Tibial artery (tissue), 4 donors: ENCODE measurements at regions not wholly inside any gene's neighbourhood (a gene's known extent, or its start where the extent isn't known, plus 50 kb on each side); places are given as distances from the start of the nearest gene placed in this dataset.
"Not testable (repeated sequence)": the region's sequence is repeated elsewhere in the genome, so short reads cannot be mapped to it uniquely, and the experiment has no call there.

ENCODE experiments used
- DNase-seq, 2 donors: peaks; one replicate each; pipeline ENCODE4 v3.0.0-alpha.2; 2019
- H3K27ac ChIP-seq, 2 donors: fragments of 200-600 bp; sonication (generic) in 1 of 2; 1 replicate in 1 of 2; 2 replicates in 1 of 2; pipeline ENCODE4 v1.5.1; 2018 to 2019; ENCODE audit warnings: mild to moderate bottlenecking in 1 of 2
- H3K27me3 ChIP-seq, 2 donors: fragments of 200-600 bp; sonication (generic) in 1 of 2; one replicate each; pipeline versions ENCODE4 v1.5.1 to v1.6.0; 2016 to 2019
- H3K36me3 ChIP-seq, 3 donors: fragments of 200-600 bp; sonication (generic) in 2 of 3; one replicate each; pipeline ENCODE4 v1.5.1; 2016 to 2019; ENCODE audit warnings: mild to moderate bottlenecking in 2 of 3
- H3K4me1 ChIP-seq, 4 donors: fragments of 200-600 bp; sonication (generic) in 2 of 4; 1 replicate in 3 of 4; 2 replicates in 1 of 4; pipeline ENCODE4 v1.5.1; 2016 to 2019
- H3K4me3 ChIP-seq, 2 donors: fragments of 200-600 bp; sonication (generic) in 1 of 2; 1 replicate in 1 of 2; 2 replicates in 1 of 2; pipeline ENCODE4 v1.5.1; 2018 to 2019; ENCODE audit warnings: mild to moderate bottlenecking in 2 of 2
- H3K9me3 ChIP-seq, 3 donors: fragments of 200-600 bp; sonication (generic) in 1 of 3; one replicate each; pipeline ENCODE4 v1.5.1; 2016 to 2019
- CTCF ChIP-seq, 2 experiments: fragments of 200-600 bp in 1 of 2; fragments of 450-650 bp in 1 of 2; IDR thresholded peaks; one replicate each; pipeline ENCODE4 v1.5.1; 2017 to 2019; ENCODE audit warnings: antibody characterized with exemption in 2 of 2, mild to moderate bottlenecking in 1 of 2, moderate library complexity in 1 of 2
- intact Hi-C: fragments of 100-400 bp; cut with DNase I; formaldehyde crosslinking; loops from one replicate; pipeline ENCODE4 v1.15.0; 2023; ENCODE audit warnings: low total_unique reads

- TF ChIP-seq CTCF (IDR thresholded peaks at IDR 0.05): no peak
- Histone ChIP-seq H3K4me3 (no peak overlapping the region), H3K27me3 (no peaks in the 10 kb centered on the region), H3K27ac (no peak overlapping the region), H3K4me1 (no peaks in the 10 kb centered on the region), H3K36me3 (no peaks in the 10 kb centered on the region), H3K9me3 (no peaks in the 10 kb centered on the region)
- intact Hi-C loops: no loop called here
- no peak for DNase-seq
Observed at GRCh38 chr16:7257016-7257415, 75.6 kb upstream of the RBFOX1 start.

GRCh38 chr16:7246578-7246977 is 86.1 kb upstream of the RBFOX1 start:
- TF ChIP-seq CTCF (IDR thresholded peaks at IDR 0.05): no peak
- intact Hi-C loops: no loop called here
- DNase-seq: no peak
- no peak overlapping the region for H3K27ac ChIP-seq
- H3K36me3 ChIP-seq: no peaks in the 10 kb centered on the region
- no peak overlapping the region for H3K4me3 ChIP-seq
- H3K9me3 ChIP-seq: no peaks in the 10 kb centered on the region
- H3K27me3 ChIP-seq: no peaks in the 10 kb centered on the region
- H3K4me1 ChIP-seq: no peaks in the 10 kb centered on the region

- no peak for TF ChIP-seq CTCF (IDR thresholded peaks at IDR 0.05)
- no peaks in the 10 kb centered on the region for H3K4me1 ChIP-seq
- no peak for DNase-seq
- intact Hi-C loops: no loop called here
- no peak overlapping the region for H3K27ac ChIP-seq
- H3K27me3 ChIP-seq: no peaks in the 10 kb centered on the region
- no peak overlapping the region for H3K4me3 ChIP-seq
- no peaks in the 10 kb centered on the region for H3K9me3 ChIP-seq
- H3K36me3 ChIP-seq: no peaks in the 10 kb centered on the region
Observed at GRCh38 chr16:7239547-7239946, 93.1 kb upstream of the RBFOX1 start.

- H3K27ac ChIP-seq: no peak overlapping the region
- no peaks in the 10 kb centered on the region for H3K9me3 ChIP-seq
- H3K36me3 ChIP-seq: no peaks in the 10 kb centered on the region
- intact Hi-C loops: no loop called here
- no peaks in the 10 kb centered on the region for H3K4me1 ChIP-seq
- DNase-seq: no peak
- no peaks in the 10 kb centered on the region for H3K27me3 ChIP-seq
- no peak for TF ChIP-seq CTCF (IDR thresholded peaks at IDR 0.05)
- H3K4me3 ChIP-seq: no peak overlapping the region
Observed at GRCh38 chr16:7236824-7237410, 95.7 kb upstream of the RBFOX1 start.

- Histone ChIP-seq H3K9me3 (no peaks in the 10 kb centered on the region), H3K36me3 (no peaks in the 10 kb centered on the region), H3K27me3 (no peaks in the 10 kb centered on the region), H3K4me3 (no peak overlapping the region), H3K27ac (no peak overlapping the region), H3K4me1 (no peaks in the 10 kb centered on the region)
- DNase-seq: no peak
- intact Hi-C loops: no loop called here
- TF ChIP-seq CTCF (IDR thresholded peaks at IDR 0.05): no peak
Observed at GRCh38 chr16:7233975-7234374, 98.7 kb upstream of the RBFOX1 start.

- no peaks in the 10 kb centered on the region for H3K27me3 ChIP-seq
- no peaks in the 10 kb centered on the region for H3K4me1 ChIP-seq
- no peak overlapping the region for H3K27ac ChIP-seq
- no peak for DNase-seq
- intact Hi-C loops: no loop called here
- H3K36me3 ChIP-seq: no peaks in the 10 kb centered on the region
- no peak for TF ChIP-seq CTCF (IDR thresholded peaks at IDR 0.05)
- no peaks in the 10 kb centered on the region for H3K9me3 ChIP-seq
- no peak overlapping the region for H3K4me3 ChIP-seq
Observed at GRCh38 chr16:7231762-7232161, 100.9 kb upstream of the RBFOX1 start.

GRCh38 chr16:7229433-7230218 is 103.0 kb upstream of the RBFOX1 start:
- DNase-seq, intact Hi-C loops, H3K9me3 ChIP-seq, H3K4me1 ChIP-seq, H3K27ac ChIP-seq, H3K27me3 ChIP-seq, H3K36me3 ChIP-seq, H3K4me3 ChIP-seq: not testable (repeated sequence)
